Endothelial cell (in vitro differentiated cells): ENCODE measurements at regions not wholly inside any gene's neighbourhood (a gene's known extent, or its start where the extent isn't known, plus 50 kb on each side); places are given as distances from the start of the nearest gene placed in this dataset.
"Not testable (repeated sequence)": the region's sequence is repeated elsewhere in the genome, so short reads cannot be mapped to it uniquely, and the experiment has no call there.

Source experiments
- DNase-seq: peaks from one replicate; pipeline ENCODE4 v3.0.0; 2021; ENCODE audit warnings: low spot score
- H3K27ac Mint-ChIP-seq: one replicate; pipeline ENCODE4 v1.8.0; 2021; ENCODE audit warnings: mixed read lengths, inconsistent platforms; ENCODE audit not compliant: unreplicated experiment
- H3K27me3 Mint-ChIP-seq: one replicate; pipeline ENCODE4 v1.8.0; 2021; ENCODE audit warnings: mild to moderate bottlenecking, moderate library complexity, mixed read lengths, inconsistent platforms; ENCODE audit not compliant: unreplicated experiment
- H3K36me3 Mint-ChIP-seq: one replicate; pipeline ENCODE4 v1.8.0; 2021; ENCODE audit warnings: mild to moderate bottlenecking, low read depth, mixed read lengths, inconsistent platforms; ENCODE audit not compliant: unreplicated experiment
- H3K4me1 Mint-ChIP-seq: one replicate; pipeline ENCODE4 v1.8.0; 2021; ENCODE audit warnings: mild to moderate bottlenecking, mixed read lengths, inconsistent platforms; ENCODE audit not compliant: unreplicated experiment
- H3K4me3 Mint-ChIP-seq: one replicate; pipeline ENCODE4 v1.8.0; 2021; ENCODE audit warnings: mild to moderate bottlenecking, mixed read lengths, inconsistent platforms; ENCODE audit not compliant: unreplicated experiment
- H3K9me3 Mint-ChIP-seq: one replicate; pipeline ENCODE4 v1.8.0; 2021; ENCODE audit warnings: mixed read lengths, inconsistent platforms; ENCODE audit not compliant: unreplicated experiment
- CTCF ChIP-seq: fragments of 200-600 bp; sonication (generic); IDR thresholded peaks from one replicate; pipeline ENCODE4 v1.5.0; 2021; ENCODE audit warnings: antibody characterized with exemption; ENCODE audit not compliant: unreplicated experiment

- H3K9me3 Mint-ChIP-seq: peaks cover 7% of the 10 kb centered on the region
- H3K4me3 Mint-ChIP-seq: no peak overlapping the region
- H3K36me3 Mint-ChIP-seq: peaks cover 4% of the 10 kb centered on the region
- TF ChIP-seq CTCF: no peak
- no peak overlapping the region for H3K27ac Mint-ChIP-seq
- peaks cover 1% of the 10 kb centered on the region for H3K27me3 Mint-ChIP-seq
- no peak for DNase-seq
- no peaks in the 10 kb centered on the region for H3K4me1 Mint-ChIP-seq
Measured at GRCh38 chr6:60754879-60755278, 1531.1 kb downstream of the KHDRBS2 start.

GRCh38 chr6:60750353-60751081 is 1535.5 kb downstream of the KHDRBS2 start:
- H3K27me3 Mint-ChIP-seq, DNase-seq, H3K36me3 Mint-ChIP-seq, H3K4me1 Mint-ChIP-seq, H3K9me3 Mint-ChIP-seq, H3K27ac Mint-ChIP-seq, H3K4me3 Mint-ChIP-seq: not testable (repeated sequence)

- H3K27me3 Mint-ChIP-seq, H3K36me3 Mint-ChIP-seq, H3K4me1 Mint-ChIP-seq, H3K9me3 Mint-ChIP-seq, H3K4me3 Mint-ChIP-seq, DNase-seq, H3K27ac Mint-ChIP-seq: not testable (repeated sequence)
Measured at GRCh38 chr6:60747765-60748556, 1538.1 kb downstream of the KHDRBS2 start.

GRCh38 chr6:60737764-60738425 is 1548.1 kb downstream of the KHDRBS2 start:
- H3K36me3 Mint-ChIP-seq, H3K9me3 Mint-ChIP-seq, DNase-seq, H3K4me1 Mint-ChIP-seq, H3K27me3 Mint-ChIP-seq, H3K4me3 Mint-ChIP-seq, H3K27ac Mint-ChIP-seq: not testable (repeated sequence)

GRCh38 chr6:60737315-60737714 is 1548.7 kb downstream of the KHDRBS2 start:
- H3K27ac Mint-ChIP-seq, DNase-seq, H3K9me3 Mint-ChIP-seq, H3K27me3 Mint-ChIP-seq, H3K4me3 Mint-ChIP-seq, H3K36me3 Mint-ChIP-seq, H3K4me1 Mint-ChIP-seq: not testable (repeated sequence)

- H3K4me3 Mint-ChIP-seq, H3K27me3 Mint-ChIP-seq, DNase-seq, H3K4me1 Mint-ChIP-seq, H3K36me3 Mint-ChIP-seq, H3K9me3 Mint-ChIP-seq, H3K27ac Mint-ChIP-seq: not testable (repeated sequence)
Measured at GRCh38 chr6:60723935-60724334, 1562.1 kb downstream of the KHDRBS2 start.

GRCh38 chr6:60695232-60695631 is 1590.8 kb downstream of the KHDRBS2 start:
- H3K27me3 Mint-ChIP-seq: no peaks in the 10 kb centered on the region
- TF ChIP-seq CTCF: no peak
- peaks cover 8% of the 10 kb centered on the region for H3K9me3 Mint-ChIP-seq
- no peaks in the 10 kb centered on the region for H3K4me1 Mint-ChIP-seq
- no peak for DNase-seq
- H3K36me3 Mint-ChIP-seq: no peaks in the 10 kb centered on the region
- no peak overlapping the region for H3K4me3 Mint-ChIP-seq
- H3K27ac Mint-ChIP-seq: no peak overlapping the region
